Heart left ventricle (tissue), 16 donors: ENCODE measurements at regions not wholly inside any gene's neighbourhood (a gene's known extent, or its start where the extent isn't known, plus 50 kb on each side); places are given as distances from the start of the nearest gene placed in this dataset.

Experiments
- ATAC-seq, 4 donors: fragments of 200-7000 bp; cut with Tn5 transposase; one replicate each; pipeline ENCODE4 v1.9.1; 2020 to 2022; ENCODE audit warnings: moderate library complexity in 4 of 4, mild to moderate bottlenecking in 3 of 4, moderate number of reproducible peaks in 1 of 4
- DNase-seq, 5 donors: peaks; one replicate each; pipeline ENCODE4 v3.0.0-alpha.2; 2020
- H3K27ac ChIP-seq, 12 donors: fragments of 200-600 bp; sonication (generic) in 4 of 12; one replicate each; pipeline versions ENCODE4 v1.5.0 to v1.8.0; 2016 to 2022; ENCODE audit warnings: mild to moderate bottlenecking in 2 of 12
- H3K27me3 ChIP-seq, 9 donors: fragments of 200-600 bp; sonication (generic) in 2 of 9; one replicate each; pipeline versions ENCODE4 v1.5.1 to v1.8.0; 2016 to 2022; ENCODE audit warnings: mild to moderate bottlenecking in 3 of 9
- H3K36me3 ChIP-seq, 9 donors: fragments of 200-600 bp; sonication (generic) in 2 of 9; one replicate each; pipeline versions ENCODE4 v1.5.0 to v1.8.0; 2018 to 2022; ENCODE audit warnings: mild to moderate bottlenecking in 2 of 9
- H3K4me1 ChIP-seq, 12 donors: fragments of 200-600 bp; sonication (generic) in 4 of 12; one replicate each; pipeline versions ENCODE4 v1.5.0 to v1.8.0; 2016 to 2022; ENCODE audit warnings: mild to moderate bottlenecking in 3 of 12
- H3K4me3 ChIP-seq, 12 donors: fragments of 200-600 bp; sonication (generic) in 4 of 12; one replicate each; pipeline versions ENCODE4 v1.5.0 to v1.8.0; 2017 to 2022; ENCODE audit warnings: mild to moderate bottlenecking in 9 of 12, moderate library complexity in 4 of 12
- H3K9me3 ChIP-seq, 12 donors: fragments of 200-600 bp; sonication (generic) in 4 of 12; one replicate each; pipeline versions ENCODE4 v1.5.0 to v1.8.0; 2016 to 2022; ENCODE audit warnings: mild to moderate bottlenecking in 1 of 12
- CTCF ChIP-seq, 12 donors: fragments of 200-600 bp; sonication (generic) in 4 of 12; IDR thresholded peaks; one replicate each; pipeline versions ENCODE4 v1.5.0 to v1.8.0; 2018 to 2022; ENCODE audit warnings: antibody characterized with exemption in 12 of 12, mild to moderate bottlenecking in 5 of 12
- POLR2A ChIP-seq, 2 donors: fragments of 450-650 bp; IDR thresholded peaks; one replicate each; pipeline ENCODE4 v1.6.1; 2017; ENCODE audit warnings: antibody characterized with exemption in 2 of 2, mild to moderate bottlenecking in 2 of 2, moderate library complexity in 2 of 2
- WGBS, 4 donors: extraction: QIAGEN DNeasy Blood & Tissue Kit in 2 of 4; methylation state at CpG; one replicate each; pipeline versions ENCODE4 v1.1.5 to v1.1.7; 2013 to 2018; 5-methylcytosine and 5-hydroxymethylcytosine counted together
- intact Hi-C, 10 donors: fragments of 100-400 bp; cut with DNase I; formaldehyde crosslinking; loops; one replicate each; pipeline versions ENCODE4 v1.11.1 to v1.14.2; 2022
- donor health status: ischemic (EF 13 %, LVEDD 7.1; RV severe dilation, severe dysfunction).
- donor health status: healthy with polysubstance abuse.
- donor health status: DM: no; HTN: yes; CAD: no.
- donor health status: DM: no; HTN: no; CAD: no.
- donor health status: ischemic (EF 25% LVEDD 6.9; RV normal size, moderate dysfunction).
- donor health status: ischemic (EF 25% LVEDD 5.7; RV mildly dilated, moderate dysfunction).
- donor health status: healthy.
- donor health status: DM: yes; HTN: yes; CAD: no.
- donor health status: ischemic (EF 35%, LVEDD 5.7; RV mildly dilated, moderate dysfunction).
- donor health status: nonischemic (EF 11% LVEDD 7.7; RV severe dilation, severe dysfunction).
- donor health status: DM: yes; HTN: yes; CAD: no.
- donor health status: PGD.
- donor health status: ischemic (EF 29% LVEDD 5.4; RV normal size, mild dysfunction).
- donor health status: nonischemic (EF 23%, LVEDD 6.1; RV moderate dilation, normal function).

- intact Hi-C loops, result no loop called here
- Histone ChIP-seq H3K27me3 (no peaks in the 10 kb centered on the region), H3K9me3 (no peaks in the 10 kb centered on the region), H3K4me1 (no peaks in the 10 kb centered on the region), H3K36me3 (no peaks in the 10 kb centered on the region), H3K4me3 (no peak overlapping the region), H3K27ac (no peak overlapping the region)
- ATAC-seq (no peak), DNase-seq (no peak)
- WGBS, 4 donors, result 54 to 72% (median 64%) methylated on average over 6 of the region's 6 CpGs
- TF ChIP-seq CTCF (IDR thresholded peaks at IDR 0.05), result no peak
- TF ChIP-seq POLR2A (IDR thresholded peaks at IDR 0.05), result no peak
Measured at GRCh38 chr2:219968685-219969345, 341.4 kb downstream of the SLC4A3 start.

- DNase-seq, result no peak
- Histone ChIP-seq H3K36me3 (no peaks in the 10 kb centered on the region), H3K4me1 (no peaks in the 10 kb centered on the region), H3K27me3 (no peaks in the 10 kb centered on the region), H3K27ac (no peak overlapping the region), H3K4me3 (no peak overlapping the region), H3K9me3 (no peaks in the 10 kb centered on the region)
- no peak for ATAC-seq
- intact Hi-C loops, result no loop called here
- 73 to 94% (median 84%) methylated on average over 4 of the region's 4 CpGs for WGBS, 4 donors
- TF ChIP-seq POLR2A (IDR thresholded peaks at IDR 0.05) (no peak), CTCF (IDR thresholded peaks at IDR 0.05) (no peak)
Measured at GRCh38 chr2:219969508-219969907, 342.1 kb downstream of the SLC4A3 start.

GRCh38 chr2:219973136-219973535 lies 345.7 kb downstream of the SLC4A3 start:
- DNase-seq (no peak), ATAC-seq (no peak)
- Histone ChIP-seq H3K4me1 (no peaks in the 10 kb centered on the region), H3K4me3 (no peak overlapping the region), H3K27ac (no peak overlapping the region), H3K9me3 (no peaks in the 10 kb centered on the region), H3K27me3 (no peaks in the 10 kb centered on the region), H3K36me3 (no peaks in the 10 kb centered on the region)
- WGBS, 4 donors, result 83 to 91% (median 84%) methylated on average over 1 of the region's 1 CpG
- TF ChIP-seq CTCF (IDR thresholded peaks at IDR 0.05) (no peak), POLR2A (IDR thresholded peaks at IDR 0.05) (no peak)
- intact Hi-C loops, result no loop called here

DNA sequence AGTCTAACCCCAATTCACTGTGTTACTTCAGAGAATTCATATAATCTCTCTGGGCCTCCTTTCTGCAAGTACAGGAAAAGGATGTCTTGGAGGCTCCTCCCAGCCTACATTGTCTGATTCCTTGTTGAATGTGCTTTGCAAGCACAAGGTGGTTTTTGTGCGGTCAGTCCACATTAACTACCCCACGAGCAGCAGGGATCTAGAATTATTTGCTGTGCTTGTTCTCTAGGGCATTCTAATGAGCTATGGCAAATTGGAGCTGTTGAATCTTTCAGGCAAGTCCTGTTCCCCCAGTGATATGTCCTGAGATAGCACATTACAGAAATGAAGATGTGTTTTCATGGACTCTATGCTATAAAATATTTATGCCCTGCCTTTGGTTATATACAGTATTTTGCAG lies 349.4 kb downstream of the SLC4A3 start:
- Histone ChIP-seq H3K27ac (no peak overlapping the region), H3K4me1 (no peaks in the 10 kb centered on the region), H3K4me3 (no peak overlapping the region), H3K9me3 (no peaks in the 10 kb centered on the region), H3K36me3 (no peaks in the 10 kb centered on the region), H3K27me3 (no peaks in the 10 kb centered on the region)
- DNase-seq (no peak), ATAC-seq (no peak)
- TF ChIP-seq CTCF (IDR thresholded peaks at IDR 0.05), result no peak
- no peak for TF ChIP-seq POLR2A (IDR thresholded peaks at IDR 0.05)
- WGBS, 4 donors, result 58 to 76% (median 69%) methylated on average over 2 of the region's 2 CpGs
- intact Hi-C loops, result no loop called here
